ENCODE measurements at regions not wholly inside any gene's neighbourhood (a gene's known extent, or its start where the extent isn't known, plus 50 kb on each side); places are given as distances from the start of the nearest gene placed in this dataset.

DNA sequence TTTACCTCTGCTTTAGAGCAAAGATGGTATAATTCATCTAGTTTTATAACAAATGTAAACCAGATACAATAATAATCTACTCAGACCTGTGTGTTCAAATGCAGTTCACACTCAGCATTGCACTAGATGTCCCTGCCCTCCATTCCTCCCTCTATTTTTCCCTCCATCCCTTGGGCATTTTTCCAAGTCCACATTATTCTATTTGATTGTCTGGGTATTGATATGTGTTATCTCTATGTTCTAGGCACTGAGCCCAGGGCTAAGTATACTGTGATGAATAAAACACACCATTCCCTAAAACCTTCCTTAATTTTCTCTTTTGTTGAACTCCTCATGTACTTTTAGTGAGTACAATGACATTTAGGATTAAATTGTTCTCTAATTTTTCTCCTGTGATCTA lies 66.2 kb upstream of the HMCN1 start:
- peaks cover 0 to 8% of the 10 kb centered on the region in 2 experiments; a peak in 2 of 4 replicates for H3K4me1 ChIP-seq (ENCODE audit: control insufficient read depth in 1 of 2, insufficient read depth in 2 of 2, low read depth in 1 of 2, low read length in 1 of 2)
- TF ChIP-seq MEF2A (IDR thresholded peaks at IDR 0.05; ENCODE audit: borderline replicate concordance, low read depth), result no peak
- TF ChIP-seq, protein P1, sequence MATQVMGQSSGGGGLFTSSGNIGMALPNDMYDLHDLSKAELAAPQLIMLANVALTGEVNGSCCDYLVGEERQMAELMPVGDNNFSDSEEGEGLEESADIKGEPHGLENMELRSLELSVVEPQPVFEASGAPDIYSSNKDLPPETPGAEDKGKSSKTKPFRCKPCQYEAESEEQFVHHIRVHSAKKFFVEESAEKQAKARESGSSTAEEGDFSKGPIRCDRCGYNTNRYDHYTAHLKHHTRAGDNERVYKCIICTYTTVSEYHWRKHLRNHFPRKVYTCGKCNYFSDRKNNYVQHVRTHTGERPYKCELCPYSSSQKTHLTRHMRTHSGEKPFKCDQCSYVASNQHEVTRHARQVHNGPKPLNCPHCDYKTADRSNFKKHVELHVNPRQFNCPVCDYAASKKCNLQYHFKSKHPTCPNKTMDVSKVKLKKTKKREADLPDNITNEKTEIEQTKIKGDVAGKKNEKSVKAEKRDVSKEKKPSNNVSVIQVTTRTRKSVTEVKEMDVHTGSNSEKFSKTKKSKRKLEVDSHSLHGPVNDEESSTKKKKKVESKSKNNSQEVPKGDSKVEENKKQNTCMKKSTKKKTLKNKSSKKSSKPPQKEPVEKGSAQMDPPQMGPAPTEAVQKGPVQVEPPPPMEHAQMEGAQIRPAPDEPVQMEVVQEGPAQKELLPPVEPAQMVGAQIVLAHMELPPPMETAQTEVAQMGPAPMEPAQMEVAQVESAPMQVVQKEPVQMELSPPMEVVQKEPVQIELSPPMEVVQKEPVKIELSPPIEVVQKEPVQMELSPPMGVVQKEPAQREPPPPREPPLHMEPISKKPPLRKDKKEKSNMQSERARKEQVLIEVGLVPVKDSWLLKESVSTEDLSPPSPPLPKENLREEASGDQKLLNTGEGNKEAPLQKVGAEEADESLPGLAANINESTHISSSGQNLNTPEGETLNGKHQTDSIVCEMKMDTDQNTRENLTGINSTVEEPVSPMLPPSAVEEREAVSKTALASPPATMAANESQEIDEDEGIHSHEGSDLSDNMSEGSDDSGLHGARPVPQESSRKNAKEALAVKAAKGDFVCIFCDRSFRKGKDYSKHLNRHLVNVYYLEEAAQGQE (IDR thresholded peaks at IDR 0.05; ENCODE audit: low read depth, low read length), result no peak
- TF ChIP-seq CHD2 (IDR thresholded peaks at IDR 0.05; ENCODE audit: low read length, partially characterized antibody), result no peak
- TF ChIP-seq SMC3 (IDR thresholded peaks at IDR 0.05; ENCODE audit: low read depth, low read length), result no peak
- TF ChIP-seq TEAD4 (IDR thresholded peaks at IDR 0.05; ENCODE audit: borderline replicate concordance, insufficient read depth), result no peak
- TF ChIP-seq IRF3 (IDR thresholded peaks at IDR 0.05; ENCODE audit: low read depth, low read length), result no peak
- no peak for TF ChIP-seq YY1 (IDR thresholded peaks at IDR 0.05; ENCODE audit: low read depth)
- no peak for TF ChIP-seq NFIC (IDR thresholded peaks at IDR 0.05; ENCODE audit: borderline replicate concordance)
- H3K9ac ChIP-seq, result no peak overlapping the region
- no peak for DNase-seq
- no peaks in the 10 kb centered on the region for H3K27me3 ChIP-seq (ENCODE audit: insufficient read depth)
- no peaks in the 10 kb centered on the region for H3K9me3 ChIP-seq
- no peaks in the 10 kb centered on the region for H4K20me1 ChIP-seq (ENCODE audit: insufficient read depth)
- H3F3A ChIP-seq (replicated peaks; ENCODE audit: insufficient read depth), result no peaks in the 10 kb centered on the region
- no peaks in the 10 kb centered on the region for H3K9me2 ChIP-seq
- no peaks in the 10 kb centered on the region for H3K79me2 ChIP-seq (ENCODE audit: insufficient read depth)
- ChIA-PET CTCF (no interaction called here), POLR2A (no interaction called here)
- H2AFZ ChIP-seq (ENCODE audit: low read depth), result no peak overlapping the region
- no peak overlapping the region for H3K4me3 ChIP-seq (ENCODE audit: low read depth in 2 of 2, low read length in 1 of 2)
- no peak overlapping the region for H3K27ac ChIP-seq (ENCODE audit: low read depth in 2 of 2, low read length in 1 of 2)
- no peak overlapping the region for H3K4me2 ChIP-seq
- H3K36me3 ChIP-seq (replicated peaks in 1 of 2; ENCODE audit: control insufficient read depth in 1 of 2, insufficient read depth in 2 of 2, low read length in 1 of 2), result no peaks in the 10 kb centered on the region

- Histone ChIP-seq H4K20me1 (ENCODE audit: insufficient read depth) (no peaks in the 10 kb centered on the region), H3K79me2 (ENCODE audit: insufficient read depth) (no peaks in the 10 kb centered on the region), H3K9me2 (no peaks in the 10 kb centered on the region), H3K9ac (no peak overlapping the region), H3K27ac (ENCODE audit: low read depth in 2 of 2, low read length in 1 of 2) (no peak overlapping the region), H2AFZ (ENCODE audit: low read depth) (no peak overlapping the region), H3K27me3 (ENCODE audit: insufficient read depth) (no peaks in the 10 kb centered on the region), H3K4me2 (no peak overlapping the region), H3K4me1 (ENCODE audit: control insufficient read depth in 1 of 2, insufficient read depth in 2 of 2, low read depth in 1 of 2, low read length in 1 of 2) (peaks cover 0 to 10% of the 10 kb centered on the region in 2 experiments; a peak in 2 of 4 replicates), H3K9me3 (no peaks in the 10 kb centered on the region), H3K36me3 (replicated peaks in 1 of 2; ENCODE audit: control insufficient read depth in 1 of 2, insufficient read depth in 2 of 2, low read length in 1 of 2) (no peaks in the 10 kb centered on the region), H3F3A (replicated peaks; ENCODE audit: insufficient read depth) (no peaks in the 10 kb centered on the region), H3K4me3 (ENCODE audit: low read depth in 2 of 2, low read length in 1 of 2) (no peak overlapping the region)
- WGBS (ENCODE audit: low lambda C conversion rate), result 54% methylated on average over 2 of the region's 2 CpGs
- POLR2A ChIA-PET, result no interaction called here
- TF ChIP-seq, protein P1 (IDR thresholded peaks at IDR 0.05; ENCODE audit: low read depth, low read length), result no peak
- TF ChIP-seq YY1 (IDR thresholded peaks at IDR 0.05; ENCODE audit: low read depth) (no peak), TEAD4 (IDR thresholded peaks at IDR 0.05; ENCODE audit: borderline replicate concordance, insufficient read depth) (no peak), GATA2 (CRISPR knock-in tag; IDR thresholded peaks at IDR 0.05) (no peak), FOXJ3 (CRISPR knock-in tag; IDR thresholded peaks at IDR 0.05) (no peak), TCF12 (IDR thresholded peaks at IDR 0.05) (no peak), RAD21 (IDR thresholded peaks at IDR 0.05; ENCODE audit: low read length) (no peak), TAF1 (IDR thresholded peaks at IDR 0.05; ENCODE audit: borderline replicate concordance, low read depth, low read length) (no peak), EP300 (IDR thresholded peaks at IDR 0.05; ENCODE audit: borderline replicate concordance in 1 of 2, low read depth in 1 of 2, low read length in 1 of 2) (no peak), FOXM1 (IDR thresholded peaks at IDR 0.05; ENCODE audit: low read depth) (no peak)
- TF ChIP-seq, protein P2, sequence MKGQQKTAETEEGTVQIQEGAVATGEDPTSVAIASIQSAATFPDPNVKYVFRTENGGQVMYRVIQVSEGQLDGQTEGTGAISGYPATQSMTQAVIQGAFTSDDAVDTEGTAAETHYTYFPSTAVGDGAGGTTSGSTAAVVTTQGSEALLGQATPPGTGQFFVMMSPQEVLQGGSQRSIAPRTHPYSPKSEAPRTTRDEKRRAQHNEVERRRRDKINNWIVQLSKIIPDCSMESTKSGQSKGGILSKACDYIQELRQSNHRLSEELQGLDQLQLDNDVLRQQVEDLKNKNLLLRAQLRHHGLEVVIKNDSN (IDR thresholded peaks at IDR 0.05; ENCODE audit: borderline replicate concordance, low read depth), result no peak
- CTCF ChIA-PET, result no interaction called here
- DNase-seq, result no peak
Measured at GRCh38 chr1:185666582-185666981, 67.6 kb upstream of the HMCN1 start.
